Neural crest cell (in vitro differentiated cells): ENCODE measurements at regions not wholly inside any gene's neighbourhood (a gene's known extent, or its start where the extent isn't known, plus 50 kb on each side); places are given as distances from the start of the nearest gene placed in this dataset.

ENCODE experiments used
- DNase-seq: peaks from one replicate; pipeline ENCODE4 v3.0.0; 2021; ENCODE audit warnings: low read depth, mixed read lengths, low spot score
- H3K27ac Mint-ChIP-seq: one replicate; pipeline ENCODE4 v1.8.0; 2021; ENCODE audit warnings: mild to moderate bottlenecking, mixed read lengths; ENCODE audit not compliant: unreplicated experiment
- H3K27me3 Mint-ChIP-seq: 2 replicates; pipeline ENCODE4 v1.8.0; 2021; ENCODE audit warnings: low read depth, mild to moderate bottlenecking, mixed read lengths
- H3K36me3 Mint-ChIP-seq: 2 replicates; pipeline ENCODE4 v1.8.0; 2021; ENCODE audit warnings: low read depth, mild to moderate bottlenecking, mixed read lengths
- H3K4me1 Mint-ChIP-seq: 2 replicates; pipeline ENCODE4 v1.8.0; 2021; ENCODE audit warnings: mixed read lengths
- H3K4me3 Mint-ChIP-seq: one replicate; pipeline ENCODE4 v1.8.0; 2021; ENCODE audit warnings: mild to moderate bottlenecking, mixed read lengths
- H3K9me3 Mint-ChIP-seq: 2 replicates; pipeline ENCODE4 v1.8.0; 2021; ENCODE audit warnings: mixed read lengths
- TF ChIP-seq, protein P1 (sequence below): fragments of 200-600 bp; sonication (generic); conservative IDR thresholded peaks from 2 replicates; pipeline ENCODE4 v1.5.0; 2021; ENCODE audit warnings: antibody characterized with exemption, mild to moderate bottlenecking

- Mint-ChIP-seq H3K27me3 (peaks cover 7% of the 10 kb centered on the region), H3K4me1 (peaks cover 12% of the 10 kb centered on the region), H3K4me3 (no peak overlapping the region), H3K9me3 (peaks cover 9% of the 10 kb centered on the region), H3K27ac (no peak overlapping the region), H3K36me3 (peaks cover 9% of the 10 kb centered on the region)
- TF ChIP-seq, protein P1, sequence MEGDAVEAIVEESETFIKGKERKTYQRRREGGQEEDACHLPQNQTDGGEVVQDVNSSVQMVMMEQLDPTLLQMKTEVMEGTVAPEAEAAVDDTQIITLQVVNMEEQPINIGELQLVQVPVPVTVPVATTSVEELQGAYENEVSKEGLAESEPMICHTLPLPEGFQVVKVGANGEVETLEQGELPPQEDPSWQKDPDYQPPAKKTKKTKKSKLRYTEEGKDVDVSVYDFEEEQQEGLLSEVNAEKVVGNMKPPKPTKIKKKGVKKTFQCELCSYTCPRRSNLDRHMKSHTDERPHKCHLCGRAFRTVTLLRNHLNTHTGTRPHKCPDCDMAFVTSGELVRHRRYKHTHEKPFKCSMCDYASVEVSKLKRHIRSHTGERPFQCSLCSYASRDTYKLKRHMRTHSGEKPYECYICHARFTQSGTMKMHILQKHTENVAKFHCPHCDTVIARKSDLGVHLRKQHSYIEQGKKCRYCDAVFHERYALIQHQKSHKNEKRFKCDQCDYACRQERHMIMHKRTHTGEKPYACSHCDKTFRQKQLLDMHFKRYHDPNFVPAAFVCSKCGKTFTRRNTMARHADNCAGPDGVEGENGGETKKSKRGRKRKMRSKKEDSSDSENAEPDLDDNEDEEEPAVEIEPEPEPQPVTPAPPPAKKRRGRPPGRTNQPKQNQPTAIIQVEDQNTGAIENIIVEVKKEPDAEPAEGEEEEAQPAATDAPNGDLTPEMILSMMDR, result no peak
- DNase-seq, result no peak
These were observed 102.5 kb upstream of the ZNF536 start for GRCh38 chr19:30269638-30270037.

DNA sequence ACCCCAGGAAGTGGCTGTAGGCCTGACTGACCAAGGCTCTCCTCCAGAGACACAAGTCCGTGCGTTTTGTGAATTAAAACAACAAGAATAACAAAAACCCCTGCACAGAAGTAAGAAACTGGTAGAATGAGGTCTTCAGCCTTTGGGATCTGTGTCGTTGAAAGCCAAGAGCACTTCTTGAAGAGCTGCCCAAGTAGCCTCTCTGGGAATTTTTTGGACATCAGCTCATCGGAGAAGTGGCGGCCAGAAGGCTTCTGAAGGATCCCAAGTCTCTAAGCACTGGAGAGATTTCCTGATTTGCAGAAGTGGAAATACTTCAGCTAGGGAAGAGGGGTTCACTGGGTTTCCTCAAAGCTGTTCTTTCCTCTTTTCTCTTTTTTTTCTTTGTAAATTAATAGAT is 100.4 kb upstream of the ZNF536 start:
- Mint-ChIP-seq H3K4me3 (no peak overlapping the region), H3K27ac (no peak overlapping the region), H3K9me3 (peaks cover 9% of the 10 kb centered on the region), H3K36me3 (peaks cover 9% of the 10 kb centered on the region), H3K27me3 (peaks cover 5% of the 10 kb centered on the region), H3K4me1 (peaks cover 18% of the 10 kb centered on the region)
- no peak for DNase-seq
- TF ChIP-seq, protein P1, result no peak

GRCh38 chr19:30272554-30272953 is 99.6 kb upstream of the ZNF536 start:
- TF ChIP-seq, protein P1, result no peak
- DNase-seq, result no peak
- peaks cover 2% of the 10 kb centered on the region for H3K27me3 Mint-ChIP-seq
- H3K4me1 Mint-ChIP-seq, result peaks cover 24% of the 10 kb centered on the region
- peaks cover 9% of the 10 kb centered on the region for H3K9me3 Mint-ChIP-seq
- no peak overlapping the region for H3K27ac Mint-ChIP-seq
- H3K4me3 Mint-ChIP-seq, result no peak overlapping the region
- H3K36me3 Mint-ChIP-seq, result peaks cover 9% of the 10 kb centered on the region

- no peak for DNase-seq
- TF ChIP-seq, protein P1, result no peak
- H3K27ac Mint-ChIP-seq, result no peak overlapping the region
- peaks cover 30% of the 10 kb centered on the region for H3K4me1 Mint-ChIP-seq
- peaks cover 9% of the 10 kb centered on the region for H3K9me3 Mint-ChIP-seq
- H3K36me3 Mint-ChIP-seq, result peaks cover 9% of the 10 kb centered on the region
- no peaks in the 10 kb centered on the region for H3K27me3 Mint-ChIP-seq
- no peak overlapping the region for H3K4me3 Mint-ChIP-seq
These were observed 99.0 kb upstream of the ZNF536 start for GRCh38 chr19:30273184-30273583.

GRCh38 chr19:30274987-30275386 is 97.2 kb upstream of the ZNF536 start:
- peaks cover 30% of the 10 kb centered on the region for H3K4me1 Mint-ChIP-seq
- H3K4me3 Mint-ChIP-seq, result no peak overlapping the region
- H3K27ac Mint-ChIP-seq, result no peak overlapping the region
- no peaks in the 10 kb centered on the region for H3K27me3 Mint-ChIP-seq
- H3K36me3 Mint-ChIP-seq, result peaks cover 9% of the 10 kb centered on the region
- DNase-seq, result no peak
- TF ChIP-seq, protein P1, result no peak
- H3K9me3 Mint-ChIP-seq, result peaks cover 9% of the 10 kb centered on the region
